ENCODE measurements at regions not wholly inside any gene's neighbourhood (a gene's known extent, or its start where the extent isn't known, plus 50 kb on each side); places are given as distances from the start of the nearest gene placed in this dataset.

DNA sequence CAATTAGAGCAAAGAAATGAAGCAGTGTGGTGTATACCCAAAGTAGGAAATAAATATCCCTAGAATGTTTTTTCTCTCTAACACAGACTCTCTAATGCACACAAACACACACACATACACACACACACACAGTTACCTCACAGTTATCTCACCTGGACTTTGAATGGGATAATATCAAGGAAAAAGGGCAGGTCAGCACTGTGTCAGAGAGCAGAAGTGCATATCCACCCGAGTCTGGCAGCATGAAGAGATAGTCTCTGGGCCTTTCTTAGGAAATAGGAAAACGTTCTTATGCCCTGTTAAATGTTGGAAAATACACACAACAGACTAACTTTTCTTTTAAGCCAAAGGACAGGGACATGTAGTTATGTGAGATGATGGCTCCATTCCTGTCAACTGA is 162.0 kb downstream of the COL6A3 start:
- no peak for DNase-seq

- DNase-seq: no peak
Measured at GRCh38 chr2:237253046-237253702, 160.8 kb downstream of the COL6A3 start.

- no peak for DNase-seq
Measured at GRCh38 chr2:237254369-237254861, 159.5 kb downstream of the COL6A3 start.

- no peak for DNase-seq
Measured at GRCh38 chr2:237254911-237255578, 158.9 kb downstream of the COL6A3 start.

DNA sequence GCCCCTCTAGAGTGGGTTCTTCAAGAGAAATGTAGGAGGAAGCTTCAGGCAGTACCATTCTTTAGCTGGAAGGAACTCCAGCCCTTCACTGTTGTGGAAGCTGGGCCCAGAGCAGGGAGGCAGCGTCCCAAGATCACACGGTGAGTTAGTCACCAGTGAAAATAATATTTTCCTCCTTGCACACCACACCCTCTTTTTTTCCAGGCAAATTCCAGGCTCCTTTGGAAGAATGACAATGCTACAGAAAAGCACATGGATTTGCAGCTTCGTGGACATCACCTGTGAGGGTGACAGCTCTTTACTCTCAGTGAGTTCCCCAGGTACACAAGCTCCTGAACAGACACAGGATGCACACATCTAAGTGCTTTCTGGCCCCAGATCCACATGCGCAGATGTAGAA is 157.1 kb downstream of the COL6A3 start:
- DNase-seq: no peak

DNA sequence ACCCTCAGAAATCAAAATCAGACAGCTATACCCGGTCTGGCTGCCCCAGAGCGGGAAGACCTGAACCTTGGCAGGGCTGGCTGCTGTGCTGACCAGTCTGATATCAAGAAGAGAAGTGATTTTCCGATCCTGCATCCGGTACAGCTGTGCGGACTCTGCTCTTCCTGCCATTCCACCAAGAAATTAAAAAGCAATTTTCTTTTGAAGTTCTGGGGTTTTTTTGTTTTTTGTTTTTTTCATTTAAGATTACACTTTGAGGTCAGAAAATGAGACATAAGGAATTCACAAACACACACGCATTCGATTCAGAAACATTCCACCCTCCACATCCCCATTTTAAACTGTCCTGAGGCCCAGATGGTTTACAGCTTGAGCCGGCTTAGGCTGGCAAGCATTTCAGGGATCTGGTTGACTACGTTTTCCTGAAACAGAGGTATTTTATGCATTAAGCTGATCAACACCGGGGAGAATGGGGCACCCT is 156.5 kb downstream of the COL6A3 start:
- DNase-seq: no peak

DNA sequence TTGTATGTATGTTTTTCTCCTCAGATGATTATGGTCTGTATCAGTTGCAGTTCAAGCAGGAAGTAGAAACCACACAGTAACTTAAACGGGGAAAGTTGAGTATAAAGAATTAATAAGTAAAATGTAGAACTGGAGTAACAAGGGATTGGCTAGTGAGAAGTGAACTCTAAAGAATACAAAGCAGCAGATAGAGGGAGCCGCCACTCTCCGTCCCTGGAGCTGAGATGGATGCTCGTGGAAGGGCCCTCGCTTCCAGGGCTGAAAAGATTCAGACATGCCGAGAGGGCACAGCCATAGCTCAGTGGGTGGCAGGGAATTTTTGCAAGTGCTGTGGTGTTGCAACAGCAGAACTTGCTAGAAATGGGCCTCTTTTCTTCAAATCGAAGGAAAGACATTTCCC is 155.8 kb downstream of the COL6A3 start:
- DNase-seq: no peak

GRCh38 chr2:237258615-237259014 is 155.3 kb downstream of the COL6A3 start:
- DNase-seq: no peak

GRCh38 chr2:237259201-237259600 is 154.8 kb downstream of the COL6A3 start:
- no peak for DNase-seq

GRCh38 chr2:237260039-237260620 is 153.8 kb downstream of the COL6A3 start:
- DNase-seq: no peak

- no peak for DNase-seq
Measured at GRCh38 chr2:237260686-237261085, 153.3 kb downstream of the COL6A3 start.

- DNase-seq: no peak
Measured at GRCh38 chr2:237261327-237261726, 152.6 kb downstream of the COL6A3 start.

DNA sequence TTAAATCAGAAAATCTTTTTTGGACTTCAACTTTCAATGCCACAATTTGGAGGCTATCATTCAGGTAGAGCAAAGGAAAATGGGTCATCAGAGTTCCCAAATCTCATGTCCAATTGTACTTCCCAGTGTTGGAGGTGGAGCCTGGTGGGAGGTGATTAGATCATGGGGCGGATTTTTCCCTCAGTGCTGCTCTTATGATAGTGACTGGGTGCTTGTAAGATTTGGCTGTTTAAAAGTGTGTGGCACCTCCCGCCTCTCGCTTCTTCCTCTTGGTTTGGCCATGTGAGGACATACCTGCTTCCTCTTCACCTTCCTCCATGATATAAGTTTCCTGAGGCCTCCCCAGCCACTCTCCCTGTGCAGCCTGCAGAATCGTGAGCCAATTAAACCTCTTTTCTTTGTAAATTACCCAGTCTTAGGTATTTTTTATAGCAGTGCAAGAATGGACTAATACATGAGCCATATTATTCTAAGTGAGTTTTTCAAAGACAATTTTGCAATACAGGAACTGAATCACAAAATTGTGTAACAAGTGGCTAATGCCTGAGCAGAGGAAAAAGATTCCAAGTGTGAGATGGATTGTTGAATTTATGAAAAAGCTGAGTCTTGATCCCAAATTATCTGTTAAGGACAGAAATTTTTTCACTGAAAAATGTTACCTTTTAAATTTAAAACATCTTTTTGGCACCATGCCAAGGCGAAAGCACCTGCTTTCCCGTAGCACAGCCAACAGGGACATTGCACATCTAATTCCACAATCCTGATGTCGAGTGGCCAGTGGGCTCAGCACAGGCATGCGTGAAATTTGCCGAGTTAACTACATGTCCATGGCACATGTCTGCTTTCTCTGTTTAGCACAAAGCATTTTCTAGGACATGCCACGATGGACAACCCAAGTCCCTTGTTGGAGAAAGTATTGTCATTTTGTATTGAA is 150.9 kb downstream of the COL6A3 start:
- no peak for DNase-seq

DNA sequence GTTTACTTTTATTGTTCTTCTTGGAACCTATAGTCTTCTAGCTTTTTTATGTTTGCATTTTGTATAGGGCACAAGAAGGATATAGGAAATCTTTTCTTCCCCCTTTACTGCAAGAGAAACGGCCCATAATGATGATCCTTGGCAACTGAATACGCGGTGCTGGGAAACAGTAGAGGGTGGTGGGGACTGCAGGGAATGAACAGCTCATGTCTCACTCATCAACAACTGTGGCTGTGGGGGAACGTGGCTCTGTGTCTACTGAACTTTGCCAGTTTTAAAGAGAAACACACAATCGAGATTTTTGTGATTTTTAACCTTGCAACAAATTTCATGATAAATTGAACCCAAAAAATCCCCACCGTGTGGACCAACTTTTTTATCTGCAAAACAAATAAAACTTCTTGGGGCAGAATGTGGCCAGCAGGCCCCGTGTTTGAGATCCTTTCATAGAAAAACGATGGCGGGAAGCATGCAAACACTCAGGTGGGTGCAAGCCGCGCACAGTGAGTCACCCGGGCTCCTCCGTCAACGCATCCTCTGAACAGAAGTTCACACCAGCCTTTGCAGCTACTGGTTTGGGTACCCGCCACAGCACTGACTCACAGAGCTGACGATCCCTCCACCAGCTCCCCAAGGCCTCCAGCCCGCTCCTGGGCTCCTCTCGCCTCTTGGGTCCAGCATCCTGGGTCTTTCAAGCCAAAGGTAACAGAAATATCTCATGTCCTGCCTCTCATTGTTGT is 149.3 kb downstream of the COL6A3 start:
- DNase-seq: no peak

DNA sequence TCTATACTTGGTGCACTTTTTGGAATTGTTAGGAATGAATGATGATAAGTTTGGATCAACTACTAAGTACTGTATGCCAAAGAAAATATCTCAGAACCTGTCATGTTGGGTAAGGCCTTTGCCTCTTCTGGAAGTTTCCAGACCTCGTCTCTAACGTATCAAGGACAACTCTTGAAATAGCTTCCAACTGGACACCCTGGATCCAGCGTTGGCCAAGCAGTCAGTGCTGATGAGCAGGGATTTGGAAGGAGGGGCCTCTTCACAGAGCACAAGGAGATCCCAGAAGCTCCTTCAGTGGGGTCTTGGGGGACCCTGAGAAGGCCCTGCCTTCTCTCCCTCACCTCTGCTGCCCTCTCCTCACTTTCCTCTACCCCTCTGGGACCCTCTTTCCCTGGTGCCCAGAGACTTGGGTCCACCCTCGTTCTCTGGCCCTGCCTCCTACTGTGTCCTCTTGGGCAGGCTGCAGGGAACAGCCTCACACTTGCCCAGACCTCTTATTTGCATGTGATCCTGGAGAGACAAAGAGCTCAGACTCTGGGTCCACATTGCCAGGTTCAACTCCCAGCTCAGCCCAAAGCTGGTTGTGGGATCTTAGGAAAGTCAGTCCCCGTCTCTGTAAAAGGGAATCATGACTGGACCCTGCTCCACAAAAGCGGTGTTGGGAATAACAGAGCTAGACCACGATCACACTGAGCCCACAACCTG is 145.8 kb downstream of the COL6A3 start:
- DNase-seq: no peak

- DNase-seq: no peak
Measured at GRCh38 chr2:237269138-237269875, 144.7 kb downstream of the COL6A3 start.

DNA sequence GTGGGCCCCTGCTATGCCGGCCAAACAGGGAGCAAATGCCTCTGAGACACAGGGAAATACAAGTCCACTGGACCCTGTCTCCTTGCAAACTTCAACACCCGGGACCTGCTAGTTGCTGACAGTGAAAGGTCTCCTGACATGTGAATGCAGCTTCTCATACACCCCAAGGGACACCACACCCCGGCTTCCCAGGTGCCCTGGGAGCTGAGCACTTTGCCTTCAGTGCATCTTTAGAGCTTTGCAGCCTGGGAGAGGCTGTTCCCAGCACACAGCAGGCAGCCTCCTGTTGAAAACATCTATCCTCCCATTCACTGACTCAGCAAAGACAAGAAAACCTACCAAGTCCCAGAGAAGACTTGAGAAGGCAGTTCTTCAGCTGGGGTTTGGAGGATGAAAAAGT is 143.4 kb downstream of the COL6A3 start:
- DNase-seq: no peak

DNA sequence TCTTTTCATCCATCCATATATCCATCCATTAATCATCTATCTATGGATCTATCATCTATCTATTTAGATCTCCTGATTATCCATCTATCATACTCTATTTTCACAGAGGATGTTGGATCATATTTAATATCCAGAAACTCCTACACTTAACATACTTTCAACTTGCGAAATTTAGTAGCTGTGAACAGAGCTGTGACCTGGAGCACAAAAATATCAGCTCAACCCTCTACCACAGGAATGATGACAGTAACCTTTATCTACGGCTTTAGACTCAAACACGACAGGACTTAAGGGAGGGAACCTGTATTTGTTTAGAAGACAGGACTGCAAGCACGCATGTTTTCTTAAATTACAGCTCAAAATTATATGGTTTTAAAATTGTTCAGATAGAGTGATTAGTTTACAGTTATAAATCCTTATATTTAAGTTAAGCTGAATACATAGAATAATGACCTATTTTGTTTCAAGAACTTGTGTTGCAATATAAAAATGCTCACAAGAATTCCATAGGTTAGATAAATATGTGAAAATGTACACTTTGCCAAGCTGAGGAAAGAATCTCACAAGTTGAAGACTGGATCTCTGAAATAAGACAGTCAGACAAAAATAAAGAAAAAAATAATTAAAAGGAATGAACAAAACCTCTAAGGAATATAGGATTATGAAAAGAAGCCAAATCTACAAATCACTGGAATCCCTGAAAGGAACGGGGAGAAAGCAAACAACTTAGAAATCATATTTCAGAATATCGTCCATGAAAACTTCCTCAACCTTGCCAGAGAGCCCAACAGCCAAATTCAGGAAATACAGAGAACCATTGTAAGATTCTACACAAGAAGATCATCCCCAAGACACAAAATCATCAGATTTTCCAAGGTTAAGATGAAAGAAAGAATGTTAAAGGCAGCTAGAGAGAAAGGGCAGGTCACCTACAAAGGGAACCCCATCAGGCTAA is 142.0 kb downstream of the COL6A3 start:
- no peak for DNase-seq
